ENCODE measurements at regions not wholly inside any gene's neighbourhood (a gene's known extent, or its start where the extent isn't known, plus 50 kb on each side); places are given as distances from the start of the nearest gene placed in this dataset.
"Not testable (repeated sequence)": the region's sequence is repeated elsewhere in the genome, so short reads cannot be mapped to it uniquely, and the experiment has no call there.

DNA sequence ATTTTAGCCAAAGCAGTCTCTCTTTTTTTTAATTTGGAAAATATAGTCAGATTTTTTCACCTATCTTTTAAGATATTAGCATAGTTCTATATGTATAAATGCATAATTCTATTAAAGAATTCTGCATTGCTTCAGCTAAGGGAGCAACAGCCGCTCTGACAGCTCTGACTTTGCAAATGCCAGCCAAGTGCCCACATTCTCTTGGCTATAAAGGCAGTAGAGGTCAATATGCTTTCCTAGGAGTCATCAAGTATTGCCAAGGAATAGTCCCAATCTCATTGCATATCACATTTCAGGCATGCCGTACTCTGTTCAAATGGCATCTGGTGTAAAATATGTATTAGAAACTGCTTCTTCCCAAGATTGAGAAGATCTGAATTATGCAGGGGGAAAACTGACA is 161.4 kb downstream of the RPLP1 start:
- DNase-seq = no peak

DNA sequence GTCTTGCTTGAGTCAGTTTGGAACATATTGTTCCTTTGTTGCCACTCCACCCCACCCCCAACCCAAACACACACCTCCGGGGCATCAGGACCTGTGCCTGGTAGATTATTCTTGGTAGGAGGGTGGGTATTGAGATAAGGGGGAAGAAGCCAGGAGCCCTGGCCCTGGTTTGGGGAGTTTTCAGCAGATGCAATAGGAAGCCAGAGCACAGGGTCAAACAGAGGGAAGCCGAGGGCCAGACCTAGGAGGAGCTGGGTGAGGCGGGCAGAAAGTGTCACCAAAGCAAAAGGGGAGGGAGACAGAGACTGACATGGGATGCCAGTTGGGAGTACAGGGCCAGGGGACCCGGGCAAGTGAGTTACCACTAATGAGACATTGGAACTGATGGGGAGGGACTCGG is 163.1 kb downstream of the RPLP1 start:
- no peak for DNase-seq

More for the DNA sequence above, 161.4 kb downstream of the RPLP1 start:
- TF ChIP-seq POLR2A (IDR thresholded peaks at IDR 0.05; ENCODE audit: low read length) = no peak
- no peak for TF ChIP-seq GATA1 (IDR thresholded peaks at IDR 0.05; ENCODE audit: low read depth, low read length)

DNA sequence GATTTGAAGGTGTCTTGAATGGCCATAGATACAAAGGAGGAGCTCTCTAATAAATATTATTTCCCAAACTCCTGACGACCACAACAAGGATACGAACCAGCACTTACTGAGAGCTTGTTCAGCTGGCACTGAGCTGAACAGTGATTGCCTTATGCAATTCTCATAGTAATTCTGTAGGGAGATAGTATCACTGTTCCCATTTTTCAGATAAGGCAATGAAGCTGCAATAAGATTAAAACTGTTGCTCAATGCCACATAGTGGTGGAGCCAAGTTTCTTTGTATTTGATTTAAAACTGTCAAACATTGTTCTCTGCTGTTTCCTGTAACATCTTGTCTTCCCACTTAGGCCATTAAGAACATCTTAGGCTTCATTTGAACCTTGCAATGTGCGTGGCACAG is 163.9 kb downstream of the RPLP1 start:
- TF ChIP-seq GATA1 (IDR thresholded peaks at IDR 0.05; ENCODE audit: low read depth, low read length) = no peak
- TF ChIP-seq POLR2A (IDR thresholded peaks at IDR 0.05; ENCODE audit: low read length) = no peak
- no peak for DNase-seq

More for the DNA sequence above, 163.1 kb downstream of the RPLP1 start:
- TF ChIP-seq GATA1 (IDR thresholded peaks at IDR 0.05; ENCODE audit: low read depth, low read length) (no peak), POLR2A (IDR thresholded peaks at IDR 0.05; ENCODE audit: low read length) (no peak)

DNA sequence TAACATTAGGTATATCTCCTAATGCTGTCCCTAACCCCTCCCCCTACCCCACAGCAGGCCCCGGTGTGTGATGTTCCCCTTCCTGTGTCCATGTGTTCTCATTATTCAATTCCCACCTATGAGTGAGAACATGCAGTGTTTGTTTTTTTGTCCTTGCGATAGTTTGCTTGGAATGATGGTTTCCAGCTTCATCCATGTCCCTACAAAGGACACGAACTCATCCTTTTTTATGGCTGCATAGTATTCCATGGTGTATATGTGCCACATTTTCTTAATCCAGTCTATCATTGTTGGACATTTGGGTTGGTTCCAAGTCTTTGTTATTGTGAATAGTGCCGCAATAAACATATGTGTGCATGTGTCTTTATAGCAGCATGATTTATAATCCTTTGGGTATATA is 164.5 kb downstream of the RPLP1 start:
- not testable (repeated sequence) for DNase-seq

DNA sequence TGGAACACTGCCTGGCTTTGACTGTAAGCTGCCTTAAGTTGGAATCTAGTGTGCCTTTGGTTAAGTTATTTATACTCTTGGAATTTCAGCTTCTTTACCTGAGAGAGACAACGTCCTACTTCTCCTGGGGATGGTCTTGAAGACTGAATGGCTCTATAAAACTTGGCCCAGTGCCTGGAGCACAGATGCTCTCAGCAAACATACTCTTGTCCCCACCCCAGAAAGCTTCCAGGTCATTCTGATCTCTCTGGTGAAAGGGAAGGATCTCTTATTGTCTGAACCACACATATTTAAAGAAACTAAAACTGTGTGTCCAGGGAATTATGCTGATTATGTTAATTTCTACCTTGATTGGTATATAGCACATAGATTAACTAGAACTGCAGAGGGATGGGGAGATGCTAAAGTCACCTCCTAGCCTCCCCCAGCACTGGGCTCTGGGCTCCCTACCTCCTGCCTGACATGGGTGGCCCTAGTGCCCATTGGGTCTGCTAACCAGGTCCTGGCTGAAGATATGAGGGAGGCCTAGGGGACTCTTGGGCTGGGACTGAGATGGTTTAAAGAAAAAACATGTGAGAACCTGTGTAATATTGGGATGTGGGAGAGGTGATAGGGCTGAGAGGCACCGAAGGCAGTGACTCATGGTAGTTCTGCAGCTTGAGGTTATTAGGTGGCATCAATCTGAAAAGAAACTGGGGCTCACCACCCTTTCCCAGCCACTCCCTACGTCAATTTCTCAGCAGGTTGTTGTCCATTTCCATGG is 171.0 kb downstream of the RPLP1 start:
- TF ChIP-seq POLR2A (IDR thresholded peaks at IDR 0.05; ENCODE audit: low read length) (no peak), GATA1 (IDR thresholded peaks at IDR 0.05; ENCODE audit: low read depth, low read length) (no peak)

DNA sequence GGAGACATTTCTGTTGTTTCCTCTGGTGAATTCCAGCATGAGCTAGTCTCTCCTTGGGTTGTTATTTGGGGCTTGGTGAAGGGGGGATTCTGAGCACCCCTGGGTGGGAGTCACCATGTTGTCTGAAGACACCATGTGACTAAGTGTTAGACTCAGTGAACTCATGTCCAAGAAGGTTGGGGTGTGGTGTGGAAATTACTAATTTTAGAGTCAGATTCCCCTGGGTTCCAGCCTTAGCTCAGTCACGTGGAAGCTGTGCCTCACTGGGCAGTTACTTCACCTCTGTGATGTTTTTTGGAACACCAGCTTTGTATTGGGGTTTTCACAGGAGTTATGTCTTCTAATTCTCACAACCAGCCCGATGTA is 171.5 kb downstream of the RPLP1 start:
- DNase-seq = no peak
- TF ChIP-seq GATA1 (IDR thresholded peaks at IDR 0.05; ENCODE audit: low read depth, low read length) (no peak), POLR2A (IDR thresholded peaks at IDR 0.05; ENCODE audit: low read length) (no peak)

More for the DNA sequence above, 171.0 kb downstream of the RPLP1 start:
- no peak for DNase-seq

DNA sequence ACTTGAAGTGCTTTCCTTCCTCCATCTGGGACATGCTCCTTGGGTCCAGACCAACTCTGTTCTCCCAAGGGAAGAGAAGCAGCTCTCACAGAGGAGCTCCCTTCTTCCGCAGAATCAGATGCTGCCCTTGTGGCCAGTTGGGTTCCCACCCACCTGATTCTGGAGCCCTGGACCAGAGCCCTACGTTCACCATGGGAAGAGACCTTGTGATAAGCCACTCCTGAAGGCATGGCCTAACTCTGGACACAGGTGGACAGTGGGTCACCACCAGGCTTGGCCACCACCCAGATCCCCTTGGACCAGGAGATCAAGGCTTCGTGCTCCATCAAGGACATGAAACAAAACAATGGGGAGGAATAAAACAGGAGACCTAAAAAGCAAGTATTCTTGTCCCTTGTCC is 172.2 kb downstream of the RPLP1 start:
- DNase-seq = no peak
- TF ChIP-seq POLR2A (IDR thresholded peaks at IDR 0.05; ENCODE audit: low read length) = no peak

DNA sequence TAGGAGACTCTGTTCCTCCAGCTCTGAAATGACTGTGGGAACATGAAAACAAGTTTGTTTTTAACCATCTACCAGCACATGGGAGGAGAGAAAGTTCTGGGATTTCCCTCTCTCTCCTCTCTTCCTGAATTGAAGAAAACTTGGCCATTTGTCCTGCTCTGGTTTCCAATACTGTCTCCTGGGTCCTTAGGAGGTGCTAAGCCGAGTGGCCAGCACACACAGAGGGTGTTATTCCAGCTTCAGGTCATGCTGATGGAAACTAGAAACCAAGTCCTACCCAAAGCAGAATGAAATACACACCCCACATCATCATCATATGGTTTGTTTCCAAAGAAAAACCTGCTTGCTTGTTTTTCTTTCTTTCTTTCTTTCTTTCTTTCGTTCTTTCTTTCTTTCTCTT is 172.7 kb downstream of the RPLP1 start:
- no peak for DNase-seq
- no peak for TF ChIP-seq POLR2A (IDR thresholded peaks at IDR 0.05; ENCODE audit: low read length)
- TF ChIP-seq GATA1 (IDR thresholded peaks at IDR 0.05; ENCODE audit: low read depth, low read length) = no peak

DNA sequence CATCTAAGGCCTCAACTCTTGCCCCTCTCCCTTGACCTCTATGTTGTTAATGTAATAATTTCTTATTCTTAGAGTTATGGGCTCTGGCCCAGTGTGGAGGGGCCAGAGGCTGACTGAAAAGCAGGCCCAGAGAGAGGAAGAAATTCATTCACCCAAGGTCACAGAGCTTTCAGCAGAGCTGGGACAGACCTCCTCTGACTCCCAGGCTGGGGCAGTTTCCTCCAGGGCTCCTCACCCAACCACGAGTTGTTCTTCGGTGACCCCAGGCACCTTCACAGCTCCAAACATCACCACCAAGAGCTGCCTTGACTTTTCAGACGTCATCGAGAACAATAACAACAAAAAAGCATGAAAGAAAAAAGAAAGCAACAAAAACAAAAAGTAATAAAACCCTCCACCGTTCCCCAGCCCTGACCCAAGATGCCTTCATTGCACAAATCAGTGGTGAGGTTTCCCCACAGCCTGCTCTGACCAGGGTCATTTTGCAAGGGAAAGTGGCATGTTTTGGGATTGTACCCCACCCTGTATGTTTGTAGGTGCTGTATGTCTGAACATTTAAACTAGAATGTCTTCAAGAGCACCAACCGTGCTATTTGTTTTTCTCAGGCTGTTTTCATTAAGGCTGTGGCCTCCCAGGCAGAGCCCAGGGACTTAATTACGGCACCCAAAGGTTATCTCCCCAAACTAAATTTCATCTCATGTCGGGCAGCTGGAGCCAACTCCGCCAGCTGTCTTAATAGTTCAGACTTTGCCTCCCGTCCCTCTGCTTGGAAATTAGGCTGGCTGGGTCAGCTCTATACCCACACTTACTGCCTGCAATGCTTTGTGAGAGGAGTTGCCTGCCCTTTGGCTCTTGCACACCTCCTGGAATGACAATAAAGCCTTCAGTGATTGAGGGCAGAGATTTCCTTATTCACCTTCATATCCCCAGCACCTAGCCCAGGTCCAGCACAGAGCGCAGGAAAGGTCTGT is 173.8 kb downstream of the RPLP1 start:
- DNase-seq = no peak
- TF ChIP-seq GATA1 (IDR thresholded peaks at IDR 0.05; ENCODE audit: low read depth, low read length) (no peak), POLR2A (IDR thresholded peaks at IDR 0.05; ENCODE audit: low read length) (no peak)

DNA sequence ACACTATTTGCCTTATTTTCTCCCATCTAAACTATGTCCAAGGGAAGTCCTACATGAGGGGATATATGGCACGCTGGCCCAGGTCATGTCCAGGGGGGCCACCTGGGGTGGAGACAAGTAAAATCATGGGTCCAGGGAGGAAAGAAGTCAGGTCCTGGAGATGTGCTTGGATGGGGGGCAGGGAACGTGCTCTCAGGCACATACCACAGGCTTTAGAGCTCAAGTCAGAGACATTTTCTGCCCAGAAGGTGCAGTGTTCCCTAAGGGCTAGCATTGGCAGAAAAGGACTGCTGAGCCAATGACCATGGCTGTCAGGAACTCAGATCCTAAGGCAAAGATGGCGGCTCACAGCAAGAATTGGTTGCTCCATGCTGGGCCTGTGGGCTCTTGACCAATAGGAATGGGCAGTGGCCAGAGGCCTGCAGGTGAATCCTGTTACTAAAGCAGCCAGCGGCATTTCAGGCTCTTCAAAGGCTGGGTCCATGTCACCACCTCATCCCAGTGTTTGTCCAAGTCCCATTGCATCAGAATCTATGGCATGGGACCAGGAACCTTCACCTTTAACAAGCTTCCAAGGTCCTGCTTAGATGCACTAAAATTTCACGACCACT is 175.0 kb downstream of the RPLP1 start:
- no peak for TF ChIP-seq GATA1 (IDR thresholded peaks at IDR 0.05; ENCODE audit: low read depth, low read length)
- TF ChIP-seq POLR2A (IDR thresholded peaks at IDR 0.05; ENCODE audit: low read length) = no peak
- DNase-seq = no peak

DNA sequence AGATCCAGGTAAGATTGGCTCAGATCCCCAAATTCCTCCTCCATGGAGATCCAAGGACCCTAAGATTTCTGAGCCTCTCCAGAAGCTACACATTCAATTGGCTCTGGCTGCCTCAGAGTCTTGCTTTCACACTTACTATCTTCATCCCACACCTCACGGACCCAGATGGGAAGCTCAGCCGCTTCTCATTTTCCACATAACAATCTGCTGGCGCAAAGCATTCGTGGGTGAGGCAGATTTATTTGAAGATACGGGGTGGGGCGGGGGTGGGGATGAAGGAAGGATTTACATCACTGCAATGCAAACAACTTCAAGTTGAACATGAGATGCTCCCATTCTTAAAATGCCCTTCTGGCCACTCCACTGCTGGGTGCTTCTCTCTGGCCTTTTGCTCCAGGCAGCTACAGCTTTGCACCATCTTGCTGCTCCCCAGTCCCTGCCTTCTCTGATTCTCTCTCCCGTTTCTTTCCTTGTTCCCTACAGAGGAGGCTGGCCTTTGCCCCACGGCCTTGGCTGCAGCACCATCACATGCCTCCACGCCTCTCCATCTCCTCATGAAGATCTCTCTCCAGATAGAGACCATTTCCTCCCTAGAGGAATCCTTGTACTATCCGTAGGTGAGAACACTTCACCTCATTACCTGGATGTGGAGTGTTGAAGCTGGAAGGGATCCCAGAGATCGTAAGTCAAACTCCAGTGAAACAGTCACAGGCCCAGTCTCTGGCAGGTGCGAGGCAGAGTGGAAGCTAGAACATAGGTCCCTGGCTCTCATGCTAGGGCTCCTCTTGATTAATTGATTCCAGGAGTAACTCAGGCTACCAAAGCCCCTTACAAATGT is 175.9 kb downstream of the RPLP1 start:
- TF ChIP-seq POLR2A (IDR thresholded peaks at IDR 0.05; ENCODE audit: low read length) (no peak), GATA1 (IDR thresholded peaks at IDR 0.05; ENCODE audit: low read depth, low read length) (no peak)
- DNase-seq = no peak

DNA sequence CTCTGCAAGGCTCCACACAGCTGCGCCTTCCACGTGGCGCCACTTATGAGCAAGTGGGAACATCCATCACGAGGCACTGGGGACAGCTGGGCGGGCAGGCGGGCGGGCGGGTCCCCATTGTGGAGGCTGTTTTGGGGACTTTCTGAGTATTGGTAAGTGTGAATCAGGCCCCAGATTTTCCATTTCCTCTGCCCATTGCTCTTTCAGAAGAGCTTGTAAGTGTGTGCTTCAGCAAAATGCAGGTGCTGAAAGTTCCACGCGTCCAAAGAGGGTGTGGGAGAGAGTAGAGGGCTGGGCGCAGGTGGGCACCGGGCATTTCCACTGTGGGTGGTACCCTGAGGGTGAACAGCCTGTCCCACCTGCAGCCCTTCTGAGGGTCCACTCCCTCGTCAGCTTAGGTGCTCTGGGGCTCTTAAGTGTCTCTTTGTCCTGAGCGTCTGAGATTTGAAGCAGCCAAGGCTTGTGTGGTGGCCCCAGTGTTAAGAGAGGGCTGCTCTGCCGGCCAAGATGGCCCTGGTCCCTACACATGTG is 177.1 kb downstream of the RPLP1 start:
- TF ChIP-seq POLR2A (IDR thresholded peaks at IDR 0.05; ENCODE audit: low read length) (no peak), GATA1 (IDR thresholded peaks at IDR 0.05; ENCODE audit: low read depth, low read length) (no peak)
- no peak for DNase-seq

DNA sequence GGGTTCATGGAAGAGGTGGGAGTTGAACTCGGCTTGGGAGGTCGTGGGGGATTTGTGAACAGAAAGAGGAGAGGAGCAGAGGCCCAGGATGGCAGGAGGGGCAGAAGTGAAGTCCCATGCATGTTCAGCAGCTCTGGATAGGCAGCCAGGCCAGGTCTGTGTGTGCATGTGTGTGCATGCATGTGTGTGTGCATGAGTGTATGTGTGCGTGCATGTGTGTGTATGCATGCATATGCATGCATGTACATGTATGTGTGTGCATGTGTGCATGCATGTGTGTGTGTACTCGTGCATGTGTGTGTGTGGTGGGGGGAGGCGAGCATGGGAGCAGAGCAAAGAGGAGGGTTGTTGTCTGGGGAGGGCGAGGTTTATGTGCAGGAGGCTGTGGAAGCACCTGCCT is 178.4 kb downstream of the RPLP1 start:
- TF ChIP-seq POLR2A (IDR thresholded peaks at IDR 0.05; ENCODE audit: low read length) (no peak), GATA1 (IDR thresholded peaks at IDR 0.05; ENCODE audit: low read depth, low read length) (no peak)
- no peak for DNase-seq
